Body of pancreas (tissue), 4 donors: ENCODE measurements at regions not wholly inside any gene's neighbourhood (a gene's known extent, or its start where the extent isn't known, plus 50 kb on each side); places are given as distances from the start of the nearest gene placed in this dataset.

ENCODE experiments used
- CTCF ChIP-seq, 7 experiments: fragments of 450-650 bp in 4 of 7; fragments of 200-600 bp in 3 of 7; sonication (generic) in 3 of 7; IDR thresholded peaks; one replicate each; pipeline ENCODE4 v1.5.1; 2016 to 2019; ENCODE audit warnings: antibody characterized with exemption in 7 of 7
- POLR2A ChIP-seq, 3 donors: fragments of 450-650 bp; IDR thresholded peaks; one replicate each; pipeline ENCODE4 v1.6.1; 2016; ENCODE audit warnings: antibody characterized with exemption in 3 of 3, mild to moderate bottlenecking in 2 of 3

GRCh38 chr2:200077838-200078237, 122.5 kb downstream of the MAIP1 start:
- TF ChIP-seq CTCF (IDR thresholded peaks at IDR 0.05) (no peak), POLR2A (IDR thresholded peaks at IDR 0.05) (no peak)
